Colonic mucosa (tissue), 4 donors: ENCODE measurements at regions not wholly inside any gene's neighbourhood (a gene's known extent, or its start where the extent isn't known, plus 50 kb on each side); places are given as distances from the start of the nearest gene placed in this dataset.

ENCODE experiments used
- DNase-seq: peaks from one replicate; pipeline ENCODE4 v3.0.0-alpha.2; 2020
- H3K27ac ChIP-seq: fragments of 200-600 bp; one replicate; pipeline ENCODE4 v1.8.0; 2021
- H3K27me3 ChIP-seq: fragments of 200-600 bp; one replicate; pipeline ENCODE4 v1.8.0; 2021
- H3K36me3 ChIP-seq: fragments of 200-600 bp; one replicate; pipeline ENCODE4 v1.8.0; 2021
- H3K4me1 ChIP-seq: fragments of 200-600 bp; one replicate; pipeline ENCODE4 v1.8.0; 2021; ENCODE audit warnings: mild to moderate bottlenecking
- H3K4me3 ChIP-seq: fragments of 200-600 bp; one replicate; pipeline ENCODE4 v1.8.0; 2021
- H3K9ac ChIP-seq, 2 donors: one replicate each; pipeline ENCODE4 v1.7.0; 2013; ENCODE audit warnings: control low read depth in 2 of 2, low read depth in 2 of 2, low read length in 2 of 2
- H3K9me3 ChIP-seq: fragments of 200-600 bp; one replicate; pipeline ENCODE4 v1.8.0; 2021
- intact Hi-C: fragments of 100-400 bp; cut with DNase I; formaldehyde crosslinking; loops from one replicate; pipeline ENCODE4 v1.14.1; 2022
- TF ChIP-seq, protein P1 (sequence below): fragments of 200-600 bp; IDR thresholded peaks from one replicate; pipeline ENCODE4 v1.8.0; 2022; ENCODE audit warnings: antibody characterized with exemption, mild to moderate bottlenecking
- donor health status: healthy.
- donor health status: DM: no; HTN: no; CAD: no.
- donor health status: DM: no; HTN: no; CAD: no.

DNA sequence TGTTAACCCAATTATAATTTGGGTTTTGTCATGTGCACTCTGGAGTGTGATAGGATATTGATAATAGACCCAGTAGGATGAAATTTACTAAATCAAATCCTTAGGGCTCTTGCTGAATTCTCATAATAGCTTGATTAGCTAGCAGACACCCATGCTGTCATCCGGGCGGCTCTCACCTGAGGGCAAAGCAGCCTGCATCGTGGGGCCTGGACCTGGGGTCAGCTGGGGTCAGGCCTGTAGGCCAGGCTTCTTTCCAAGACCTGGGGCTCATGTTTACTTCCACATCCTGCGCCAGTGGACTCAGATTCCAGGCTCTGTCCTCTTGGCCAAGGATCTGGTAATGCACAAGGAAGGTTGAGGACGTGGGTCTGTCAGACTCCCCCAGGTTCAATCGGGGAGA is 486.3 kb downstream of the NPHP4 start:
- no peak overlapping the region for H3K9ac ChIP-seq
- DNase-seq: no peak
- TF ChIP-seq, protein P1, sequence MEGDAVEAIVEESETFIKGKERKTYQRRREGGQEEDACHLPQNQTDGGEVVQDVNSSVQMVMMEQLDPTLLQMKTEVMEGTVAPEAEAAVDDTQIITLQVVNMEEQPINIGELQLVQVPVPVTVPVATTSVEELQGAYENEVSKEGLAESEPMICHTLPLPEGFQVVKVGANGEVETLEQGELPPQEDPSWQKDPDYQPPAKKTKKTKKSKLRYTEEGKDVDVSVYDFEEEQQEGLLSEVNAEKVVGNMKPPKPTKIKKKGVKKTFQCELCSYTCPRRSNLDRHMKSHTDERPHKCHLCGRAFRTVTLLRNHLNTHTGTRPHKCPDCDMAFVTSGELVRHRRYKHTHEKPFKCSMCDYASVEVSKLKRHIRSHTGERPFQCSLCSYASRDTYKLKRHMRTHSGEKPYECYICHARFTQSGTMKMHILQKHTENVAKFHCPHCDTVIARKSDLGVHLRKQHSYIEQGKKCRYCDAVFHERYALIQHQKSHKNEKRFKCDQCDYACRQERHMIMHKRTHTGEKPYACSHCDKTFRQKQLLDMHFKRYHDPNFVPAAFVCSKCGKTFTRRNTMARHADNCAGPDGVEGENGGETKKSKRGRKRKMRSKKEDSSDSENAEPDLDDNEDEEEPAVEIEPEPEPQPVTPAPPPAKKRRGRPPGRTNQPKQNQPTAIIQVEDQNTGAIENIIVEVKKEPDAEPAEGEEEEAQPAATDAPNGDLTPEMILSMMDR: no peak
- no peaks in the 10 kb centered on the region for H3K36me3 ChIP-seq
- intact Hi-C loops: loop anchor here (5.0 kb wide), 1 partner anchor 241 kb away; no protein-coding TSS in a partner anchor
- H3K27me3 ChIP-seq: no peaks in the 10 kb centered on the region
- H3K9me3 ChIP-seq: no peaks in the 10 kb centered on the region
- no peak overlapping the region for H3K27ac ChIP-seq
- H3K4me1 ChIP-seq: no peaks in the 10 kb centered on the region
- no peak overlapping the region for H3K4me3 ChIP-seq

DNA sequence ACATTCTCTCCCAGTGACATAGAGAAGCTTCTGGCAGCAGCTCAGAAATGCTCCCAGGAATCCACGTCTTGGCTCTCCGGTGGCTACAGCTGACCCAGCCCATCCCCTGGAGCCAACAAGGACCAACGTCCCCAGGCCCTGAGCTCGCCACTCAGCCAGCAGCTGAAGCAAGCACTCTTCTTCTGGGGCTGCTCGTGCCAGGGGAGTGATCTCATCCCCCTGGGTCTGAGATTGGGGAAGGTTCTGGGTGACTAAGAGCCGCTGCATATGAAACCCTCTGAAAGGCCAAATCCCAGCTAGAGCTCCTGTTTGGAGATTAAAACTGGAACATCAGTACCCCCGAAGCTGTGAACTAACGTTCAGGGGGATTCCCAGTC is 487.9 kb downstream of the NPHP4 start:
- Histone ChIP-seq H3K4me1 (no peaks in the 10 kb centered on the region), H3K9me3 (no peaks in the 10 kb centered on the region), H3K4me3 (no peak overlapping the region), H3K36me3 (no peaks in the 10 kb centered on the region), H3K27me3 (no peaks in the 10 kb centered on the region), H3K9ac (no peak overlapping the region), H3K27ac (no peak overlapping the region)
- DNase-seq: no peak
- intact Hi-C loops: no loop called here
- TF ChIP-seq, protein P1: no peak

DNA sequence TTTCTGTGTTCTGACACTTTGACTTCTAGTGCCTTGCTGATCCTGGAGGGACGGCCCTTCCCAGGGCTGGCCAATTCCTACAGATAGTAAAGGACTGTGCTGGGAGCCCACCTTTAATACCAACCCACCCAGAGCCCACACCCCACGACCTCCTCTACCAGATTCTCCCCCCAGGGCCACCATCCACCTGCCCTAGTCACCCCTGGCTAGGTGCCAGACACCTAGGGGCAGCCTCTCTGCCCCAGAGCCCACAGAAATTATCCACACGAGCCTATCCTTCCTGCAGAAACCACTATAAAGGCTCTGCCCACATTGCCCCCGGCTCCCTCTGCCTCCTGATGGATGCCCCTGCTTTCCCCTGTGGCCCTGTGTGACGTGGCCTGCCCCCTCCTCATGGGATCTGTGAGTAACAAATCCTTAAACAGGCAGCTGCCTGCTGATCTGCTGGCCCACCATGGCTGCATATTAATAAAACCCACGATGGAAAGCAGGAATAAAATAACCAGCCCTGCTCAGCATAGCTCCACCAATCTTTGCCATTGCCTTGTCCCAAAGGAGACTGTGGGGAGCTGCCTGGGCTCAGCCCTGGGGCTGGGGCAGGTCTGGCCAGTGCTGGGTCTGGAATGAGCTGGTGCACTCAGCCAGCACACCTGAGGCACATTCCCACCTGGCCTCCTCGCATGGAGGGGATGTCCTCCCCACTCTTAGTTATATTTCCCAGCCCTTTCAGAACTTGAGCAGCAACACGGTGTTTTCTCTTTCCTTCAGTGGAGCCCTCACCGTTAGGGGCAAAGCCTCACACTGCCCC is 488.5 kb downstream of the NPHP4 start:
- no peak for DNase-seq
- intact Hi-C loops: no loop called here
- no peaks in the 10 kb centered on the region for H3K36me3 ChIP-seq
- H3K27me3 ChIP-seq: no peaks in the 10 kb centered on the region
- H3K4me3 ChIP-seq: no peak overlapping the region
- no peak overlapping the region for H3K27ac ChIP-seq
- TF ChIP-seq, protein P1: no peak
- H3K4me1 ChIP-seq: no peaks in the 10 kb centered on the region
- no peak overlapping the region for H3K9ac ChIP-seq
- H3K9me3 ChIP-seq: no peaks in the 10 kb centered on the region

DNA sequence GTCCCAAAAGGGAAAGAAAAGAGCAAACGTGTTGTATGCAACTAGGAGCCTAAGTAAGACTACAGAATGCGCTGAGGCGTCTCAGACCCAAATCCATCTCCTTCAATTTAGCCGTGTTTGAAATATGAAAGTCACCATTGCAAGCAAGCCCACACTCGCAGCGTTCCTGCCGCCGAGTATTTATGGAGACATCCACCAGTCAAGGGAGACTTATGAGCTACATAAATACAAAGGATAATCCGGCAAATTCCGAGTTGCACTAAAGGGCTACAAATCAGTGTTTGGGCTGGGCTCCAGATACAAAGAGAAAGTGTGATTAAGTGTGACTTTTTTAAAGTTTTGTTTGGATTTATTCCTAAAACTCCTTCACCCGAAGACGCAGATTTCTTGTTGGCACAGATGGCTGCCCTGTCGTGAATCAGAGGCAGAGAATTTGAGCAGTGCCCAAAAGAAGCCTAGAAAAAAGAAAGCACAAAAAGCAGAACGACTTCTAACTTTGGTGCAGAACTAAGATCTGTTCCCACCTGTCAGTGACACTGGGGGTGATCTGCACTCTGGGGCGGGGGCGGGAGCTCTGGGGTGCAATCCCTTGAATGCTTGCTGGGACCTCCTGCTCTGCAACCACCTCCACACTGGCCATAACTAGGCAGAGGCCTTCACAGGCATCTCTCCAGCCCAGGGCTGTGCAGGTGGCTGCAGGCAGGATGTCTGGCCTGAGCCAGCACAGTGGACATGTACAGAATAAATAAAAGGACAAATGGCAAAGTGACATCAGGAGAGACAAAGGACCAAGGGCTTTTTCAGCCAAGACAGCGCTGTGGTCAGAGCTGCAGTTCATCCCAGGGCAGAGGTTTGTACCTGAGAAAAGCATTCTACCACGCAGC is 489.7 kb downstream of the NPHP4 start:
- Histone ChIP-seq H3K9ac (no peak overlapping the region), H3K27ac (no peak overlapping the region), H3K36me3 (no peaks in the 10 kb centered on the region), H3K27me3 (no peaks in the 10 kb centered on the region), H3K9me3 (no peaks in the 10 kb centered on the region), H3K4me3 (no peak overlapping the region), H3K4me1 (no peaks in the 10 kb centered on the region)
- intact Hi-C loops: no loop called here
- TF ChIP-seq, protein P1: no peak
- no peak for DNase-seq

DNA sequence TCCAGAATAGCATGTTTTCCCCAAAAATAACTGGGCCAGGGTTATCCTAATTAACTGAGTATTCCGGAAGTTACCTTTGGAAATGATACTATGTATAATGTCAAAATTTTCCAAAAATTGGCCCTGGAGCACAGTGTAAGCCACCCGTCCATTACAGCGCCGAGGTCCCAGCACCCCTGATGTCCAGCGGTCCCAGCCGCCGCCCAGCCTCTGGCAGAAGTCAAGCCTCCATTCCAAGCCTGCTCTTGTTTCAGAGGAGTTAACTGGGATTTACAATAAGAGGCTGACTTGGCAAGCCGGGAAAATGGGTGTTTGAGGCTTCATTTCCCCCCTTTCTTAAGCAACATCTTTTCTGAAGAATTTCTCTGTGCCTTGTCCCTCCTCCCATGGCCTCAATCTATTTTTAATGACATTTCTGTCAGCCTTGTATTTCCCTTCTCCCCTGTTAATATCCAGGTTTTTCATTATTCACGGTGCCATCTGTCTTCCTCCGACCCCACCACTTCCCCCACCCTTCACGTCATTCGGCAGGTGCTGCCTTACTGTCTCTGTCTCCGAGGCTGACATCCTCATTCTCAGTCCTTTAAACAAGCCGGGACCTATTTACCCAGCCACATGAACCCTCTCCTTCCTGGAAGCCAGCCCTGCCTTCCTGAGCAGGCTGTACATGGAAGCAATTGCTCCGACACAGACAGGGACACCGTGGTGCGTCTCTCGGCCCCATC is 490.9 kb downstream of the NPHP4 start:
- TF ChIP-seq, protein P1: no peak
- no peak overlapping the region for H3K9ac ChIP-seq
- H3K27me3 ChIP-seq: no peaks in the 10 kb centered on the region
- DNase-seq: no peak
- no peak overlapping the region for H3K4me3 ChIP-seq
- no peaks in the 10 kb centered on the region for H3K36me3 ChIP-seq
- intact Hi-C loops: no loop called here
- no peaks in the 10 kb centered on the region for H3K4me1 ChIP-seq
- no peaks in the 10 kb centered on the region for H3K9me3 ChIP-seq
- no peak overlapping the region for H3K27ac ChIP-seq
